Ishikawa (cell line): ENCODE measurements at regions not wholly inside any gene's neighbourhood (a gene's known extent, or its start where the extent isn't known, plus 50 kb on each side); places are given as distances from the start of the nearest gene placed in this dataset.

Experiments used
- CEBPB ChIP-seq: IDR thresholded peaks from 2 replicates; pipeline ENCODE4 v1.6.1; 2012
- CREB1 ChIP-seq: IDR thresholded peaks from 2 replicates; pipeline ENCODE4 v1.6.1; 2012; ENCODE audit warnings: low read depth
- EGR1 ChIP-seq: IDR thresholded peaks from 2 replicates; pipeline ENCODE4 v1.6.1; 2012
- EP300 ChIP-seq: IDR thresholded peaks from 2 replicates; pipeline ENCODE4 v1.6.1; 2012; ENCODE audit warnings: borderline replicate concordance
- FOXM1 ChIP-seq: IDR thresholded peaks from 2 replicates; pipeline ENCODE4 v1.6.1; 2012; ENCODE audit warnings: low read depth, borderline replicate concordance
- NFIC ChIP-seq: IDR thresholded peaks from 2 replicates; pipeline ENCODE4 v1.6.1; 2012
- RAD21 ChIP-seq: IDR thresholded peaks from 2 replicates; pipeline ENCODE4 v1.6.1; 2012; ENCODE audit warnings: low read depth
- REST ChIP-seq: IDR thresholded peaks from 2 replicates; pipeline ENCODE4 v1.6.1; 2012; ENCODE audit warnings: low read depth, mild to moderate bottlenecking
- TAF1 ChIP-seq: IDR thresholded peaks from 2 replicates; pipeline ENCODE4 v1.6.1; 2012; ENCODE audit warnings: low read depth, mild to moderate bottlenecking
- TCF12 ChIP-seq: IDR thresholded peaks from 2 replicates; pipeline ENCODE4 v1.6.1; 2012; ENCODE audit warnings: low read depth
- TEAD4 ChIP-seq: IDR thresholded peaks from 2 replicates; pipeline ENCODE4 v1.6.1; 2012
- YY1 ChIP-seq: IDR thresholded peaks from 2 replicates; pipeline ENCODE4 v1.6.1; 2012; ENCODE audit warnings: low read depth
- ZBTB7A ChIP-seq: IDR thresholded peaks from 2 replicates; pipeline ENCODE4 v1.6.1; 2012; ENCODE audit warnings: low read depth
- TF ChIP-seq, protein P1 (sequence below): IDR thresholded peaks from 2 replicates; pipeline ENCODE4 v1.6.1; 2012
- TF ChIP-seq, protein P2 (sequence below): IDR thresholded peaks from 2 replicates; pipeline ENCODE4 v1.6.1; 2012

DNA sequence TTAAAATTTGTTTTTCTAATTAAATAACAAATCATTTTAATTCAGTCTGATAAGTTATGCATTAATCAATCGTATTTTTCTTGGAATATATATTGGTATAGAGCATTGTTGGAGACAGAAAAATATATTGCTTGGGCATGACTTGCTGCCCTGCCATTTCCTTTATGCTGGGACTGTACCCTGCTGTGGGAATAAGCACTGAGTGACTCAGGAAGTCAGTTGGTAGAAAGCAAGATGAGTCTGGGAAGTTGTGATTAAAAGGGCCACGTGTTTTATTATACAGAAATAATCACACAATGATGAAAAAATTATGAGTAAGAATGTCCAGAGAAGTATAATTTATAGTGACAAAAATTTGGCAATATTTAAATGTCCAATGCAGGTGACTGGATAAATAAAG is 139.5 kb downstream of the KIF18A start:
- TF ChIP-seq, protein P1, sequence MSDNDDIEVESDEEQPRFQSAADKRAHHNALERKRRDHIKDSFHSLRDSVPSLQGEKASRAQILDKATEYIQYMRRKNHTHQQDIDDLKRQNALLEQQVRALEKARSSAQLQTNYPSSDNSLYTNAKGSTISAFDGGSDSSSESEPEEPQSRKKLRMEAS, result no peak
- TF ChIP-seq TAF1 (no peak), CREB1 (no peak), FOXM1 (no peak), TCF12 (no peak), CEBPB (no peak), EGR1 (no peak), RAD21 (no peak)

DNA sequence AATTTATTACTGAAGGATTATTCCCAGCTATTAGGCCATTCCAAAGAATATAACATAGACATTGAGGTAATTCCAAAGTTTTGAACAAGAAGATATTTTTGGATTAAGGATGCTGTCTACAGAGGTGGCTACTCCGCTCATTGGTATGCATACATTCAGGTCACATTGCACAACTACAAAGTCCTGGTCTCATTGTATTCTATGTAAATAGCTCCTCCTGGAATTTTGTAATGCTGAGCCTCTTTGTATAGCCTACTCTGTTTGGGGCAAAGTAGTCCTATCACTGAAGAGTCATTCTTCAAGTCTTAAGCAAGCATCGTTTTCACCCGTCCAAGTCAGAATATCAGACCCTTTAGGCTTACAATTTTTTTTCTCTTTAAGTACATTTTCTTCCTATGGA is 142.4 kb downstream of the KIF18A start:
- TF ChIP-seq RAD21 (no peak), TAF1 (no peak), CEBPB (no peak), YY1 (no peak), NFIC (no peak)

DNA sequence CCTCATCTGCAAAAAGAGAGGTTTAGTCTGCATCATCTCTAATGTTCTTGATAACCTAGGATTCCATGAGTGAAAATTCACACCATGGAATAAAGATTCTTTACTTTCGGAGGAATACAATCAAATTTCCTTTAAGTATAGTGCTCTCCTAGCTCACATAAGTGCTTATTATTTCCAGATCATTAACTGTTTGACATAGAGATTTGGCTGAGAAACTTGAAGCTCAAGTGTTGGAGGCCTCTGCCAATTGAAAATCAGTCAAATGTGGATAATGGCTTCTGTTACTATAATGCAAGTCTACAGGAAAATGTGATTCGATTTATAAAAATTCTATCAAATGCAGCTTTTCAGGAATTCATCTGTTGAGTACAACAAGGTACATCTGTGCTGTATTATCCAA is 144.6 kb downstream of the KIF18A start:
- no peak for TF ChIP-seq RAD21
- TF ChIP-seq TEAD4, result peak; percentile 52; the same call in 1 of the 2 replicates
- peak; percentile 64 for TF ChIP-seq TCF12
- TF ChIP-seq NFIC, result peak; percentile 89

DNA sequence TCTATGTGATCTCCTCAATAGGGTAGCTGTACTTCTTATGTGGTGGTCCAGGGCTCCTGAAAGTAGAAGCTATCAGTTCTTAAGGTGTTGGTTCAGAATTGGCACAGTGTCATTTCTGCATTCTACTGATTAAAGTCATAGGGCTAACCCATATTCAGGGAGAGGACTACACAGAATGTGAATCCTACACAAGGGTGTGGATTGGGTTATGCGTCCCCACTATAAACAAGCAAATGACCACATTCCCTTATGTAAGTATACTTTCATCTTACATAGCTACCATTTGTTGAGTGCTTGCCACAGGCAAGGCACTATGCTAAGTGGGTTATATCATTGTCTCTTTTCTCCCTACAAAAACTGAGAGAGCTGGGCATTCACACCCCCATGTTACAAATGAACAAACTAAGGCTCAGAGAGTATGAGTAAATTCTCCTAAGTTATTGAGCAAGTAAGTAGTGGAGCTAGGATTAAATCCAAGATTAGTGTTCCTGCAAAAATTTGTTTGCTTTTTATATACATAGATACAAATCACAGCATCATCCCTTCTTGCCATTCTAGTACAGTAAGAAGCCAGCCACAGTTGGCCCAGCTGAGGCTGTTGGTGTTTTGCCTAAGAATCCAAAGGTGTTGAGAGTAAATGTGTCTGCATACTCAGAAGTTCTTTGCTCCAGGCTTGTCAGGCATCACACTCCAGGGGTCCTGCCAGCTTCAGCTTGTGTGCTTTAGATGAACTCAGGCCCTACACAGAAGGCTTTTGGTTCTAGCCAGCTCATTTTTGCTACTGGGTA is 157.8 kb downstream of the KIF18A start:
- TF ChIP-seq RAD21 (no peak), CEBPB (no peak), TCF12 (no peak), NFIC (no peak), YY1 (no peak), EGR1 (no peak), REST (no peak)
- TF ChIP-seq, protein P1, result no peak
- TF ChIP-seq, protein P2, sequence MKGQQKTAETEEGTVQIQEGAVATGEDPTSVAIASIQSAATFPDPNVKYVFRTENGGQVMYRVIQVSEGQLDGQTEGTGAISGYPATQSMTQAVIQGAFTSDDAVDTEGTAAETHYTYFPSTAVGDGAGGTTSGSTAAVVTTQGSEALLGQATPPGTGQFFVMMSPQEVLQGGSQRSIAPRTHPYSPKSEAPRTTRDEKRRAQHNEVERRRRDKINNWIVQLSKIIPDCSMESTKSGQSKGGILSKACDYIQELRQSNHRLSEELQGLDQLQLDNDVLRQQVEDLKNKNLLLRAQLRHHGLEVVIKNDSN, result no peak

DNA sequence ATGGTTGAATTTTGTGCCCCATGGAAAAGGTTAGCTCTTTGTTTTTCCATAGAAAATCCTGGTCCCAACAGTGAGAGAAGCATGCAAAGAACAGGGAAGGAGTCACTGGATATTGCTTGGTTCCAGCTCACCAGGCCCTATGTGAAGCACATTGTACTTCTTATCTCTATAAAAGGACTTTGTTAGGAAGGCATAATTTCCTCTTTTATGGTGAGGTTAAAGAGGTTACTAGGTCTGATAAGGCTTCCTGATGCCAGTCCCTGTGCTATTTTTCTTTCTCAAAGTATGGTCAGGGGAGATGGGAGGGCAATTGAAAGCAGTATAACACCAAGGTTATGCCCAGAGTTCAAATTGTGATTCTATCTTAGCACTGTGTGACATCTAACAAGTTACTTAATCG is 162.6 kb downstream of the KIF18A start:
- TF ChIP-seq CREB1 (no peak), ZBTB7A (no peak), TAF1 (no peak), YY1 (no peak), FOXM1 (no peak), TCF12 (no peak), TEAD4 (no peak), EP300 (no peak), EGR1 (no peak), CEBPB (no peak), REST (no peak), NFIC (no peak), RAD21 (no peak)
- TF ChIP-seq, protein P2, result no peak
- TF ChIP-seq, protein P1, result no peak

DNA sequence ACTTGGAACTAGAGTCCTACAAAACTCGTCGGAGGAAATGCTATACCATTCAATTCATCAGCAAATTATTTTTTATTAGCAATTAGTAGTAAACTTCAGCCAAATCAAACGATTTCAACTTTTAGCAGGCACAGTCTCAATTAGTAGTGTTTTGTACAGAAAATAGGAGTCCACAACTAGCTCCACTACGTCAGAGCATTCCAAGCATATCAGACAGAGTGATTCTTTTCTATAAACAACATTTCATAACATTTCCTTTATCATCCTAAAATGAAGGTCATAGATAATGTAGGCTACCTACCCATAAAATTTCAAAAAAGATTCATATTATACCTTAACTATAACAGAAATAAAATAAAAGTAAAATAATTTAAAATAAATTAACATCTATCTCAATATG is 169.9 kb downstream of the KIF18A start:
- no peak for TF ChIP-seq CREB1
- TF ChIP-seq EP300, result no peak
- TF ChIP-seq TCF12, result no peak
- no peak for TF ChIP-seq FOXM1
- no peak for TF ChIP-seq ZBTB7A
- TF ChIP-seq TEAD4, result no peak
- TF ChIP-seq RAD21, result no peak
- TF ChIP-seq CEBPB, result no peak
- no peak for TF ChIP-seq EGR1
- TF ChIP-seq YY1, result no peak
- TF ChIP-seq TAF1, result no peak
- TF ChIP-seq REST, result no peak
- no peak for TF ChIP-seq NFIC
